ENCODE measurements at regions not wholly inside any gene's neighbourhood (a gene's known extent, or its start where the extent isn't known, plus 50 kb on each side); places are given as distances from the start of the nearest gene placed in this dataset.

GRCh38 chr14:96729889-96730288 lies 67.3 kb upstream of the VRK1 start:
- DNase-seq = no peak

- DNase-seq = no peak
These were observed 66.8 kb upstream of the VRK1 start for GRCh38 chr14:96730386-96730785.

DNA sequence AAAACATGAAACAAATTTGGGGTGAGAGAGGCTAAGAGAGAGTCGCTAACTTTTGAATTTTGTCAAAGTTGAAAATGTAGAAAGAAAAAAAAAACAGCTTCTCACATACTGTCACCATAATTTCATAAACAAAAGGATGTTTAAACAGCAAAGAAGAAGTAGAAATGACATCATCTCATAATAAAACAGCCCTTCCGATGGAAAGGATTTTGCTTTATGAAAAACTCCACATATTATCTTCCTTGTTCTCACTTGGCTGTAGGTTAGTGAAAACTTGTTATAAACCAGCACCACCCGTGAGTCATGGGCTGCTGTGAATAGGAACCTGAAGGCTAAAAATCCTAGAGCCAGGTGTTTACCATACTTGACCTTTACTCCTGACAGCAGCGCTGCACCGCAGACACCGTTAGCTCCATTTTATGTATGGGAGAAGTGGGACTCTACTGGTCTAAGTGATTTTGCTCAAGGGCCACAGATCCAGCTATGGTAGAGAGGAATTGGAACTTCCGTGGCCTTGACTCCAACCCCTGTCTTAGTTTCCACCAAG lies 63.0 kb upstream of the VRK1 start:
- DNase-seq = no peak

GRCh38 chr14:96735526-96735925 lies 61.7 kb upstream of the VRK1 start:
- peak; percentile 46 for DNase-seq

DNA sequence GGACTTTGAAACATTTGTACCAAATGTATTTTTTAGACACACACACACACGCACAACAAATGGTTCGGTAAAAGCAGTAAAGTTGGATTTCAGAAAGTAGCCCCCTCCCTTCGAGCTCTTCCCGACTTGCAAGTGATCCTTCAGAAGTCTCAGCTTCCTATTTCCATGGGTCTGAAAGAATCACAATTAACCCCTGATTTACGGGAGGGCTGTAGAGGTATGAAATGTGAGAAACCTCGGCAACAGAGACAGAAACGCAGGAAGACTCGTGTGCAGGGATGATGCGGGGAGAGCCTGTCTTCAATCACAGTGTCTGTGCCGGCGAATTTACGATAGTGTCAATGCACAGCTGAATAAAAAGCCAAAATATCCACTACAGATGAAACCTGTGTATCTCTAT lies 60.7 kb upstream of the VRK1 start:
- no peak for DNase-seq

DNA sequence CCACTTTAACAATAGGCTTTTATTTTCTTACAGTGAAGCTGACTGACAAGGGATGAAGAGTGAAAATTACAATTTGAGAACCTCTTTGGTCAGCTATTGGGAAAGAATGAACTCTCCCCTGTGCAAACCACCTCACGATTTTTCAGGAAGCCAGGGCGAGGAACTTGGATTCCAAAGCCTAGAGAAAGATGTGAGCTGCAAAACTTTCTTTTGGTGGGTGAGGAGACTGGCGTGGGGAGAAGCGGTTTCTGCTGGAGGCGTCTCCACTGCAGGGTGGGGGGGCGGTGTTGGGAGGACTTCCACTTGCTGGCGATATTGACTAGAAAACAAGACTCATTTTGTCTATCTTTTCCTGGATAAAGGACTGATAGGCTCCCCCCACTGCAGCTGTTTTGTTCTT lies 59.3 kb upstream of the VRK1 start:
- DNase-seq = no peak

DNA sequence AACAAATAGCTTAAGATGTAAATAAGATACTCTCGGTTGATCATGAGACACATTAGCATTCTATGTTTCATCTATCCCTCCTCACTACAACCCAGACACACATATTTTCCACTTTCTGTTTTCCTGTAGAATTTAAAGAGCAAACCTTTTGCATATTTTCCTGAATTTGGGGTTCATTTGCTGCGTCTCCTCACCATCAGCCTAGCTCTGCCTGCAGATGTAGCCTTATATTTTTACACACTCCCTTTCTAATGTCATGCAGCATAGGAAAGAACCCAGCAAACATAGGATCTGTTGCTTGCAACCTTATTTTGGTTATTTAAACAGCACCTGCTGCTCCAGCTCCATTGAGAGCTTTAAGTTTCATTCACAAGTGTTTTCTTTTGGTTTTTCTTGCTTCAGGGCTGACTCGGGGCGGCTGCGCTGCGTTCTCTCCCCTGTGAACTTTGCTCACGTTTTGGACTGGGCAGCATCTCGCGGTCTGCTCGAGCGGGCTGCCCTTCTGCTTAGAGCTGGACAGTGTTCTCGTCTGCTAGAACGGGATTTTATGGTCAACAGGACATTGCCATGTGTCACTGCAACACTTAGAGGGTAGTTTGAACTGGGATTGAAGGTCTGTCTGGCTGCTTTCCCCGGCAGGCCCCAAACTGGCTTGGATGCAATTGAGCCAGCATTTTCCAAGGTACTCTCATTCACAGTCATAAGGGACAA lies 57.8 kb upstream of the VRK1 start:
- DNase-seq = no peak

DNA sequence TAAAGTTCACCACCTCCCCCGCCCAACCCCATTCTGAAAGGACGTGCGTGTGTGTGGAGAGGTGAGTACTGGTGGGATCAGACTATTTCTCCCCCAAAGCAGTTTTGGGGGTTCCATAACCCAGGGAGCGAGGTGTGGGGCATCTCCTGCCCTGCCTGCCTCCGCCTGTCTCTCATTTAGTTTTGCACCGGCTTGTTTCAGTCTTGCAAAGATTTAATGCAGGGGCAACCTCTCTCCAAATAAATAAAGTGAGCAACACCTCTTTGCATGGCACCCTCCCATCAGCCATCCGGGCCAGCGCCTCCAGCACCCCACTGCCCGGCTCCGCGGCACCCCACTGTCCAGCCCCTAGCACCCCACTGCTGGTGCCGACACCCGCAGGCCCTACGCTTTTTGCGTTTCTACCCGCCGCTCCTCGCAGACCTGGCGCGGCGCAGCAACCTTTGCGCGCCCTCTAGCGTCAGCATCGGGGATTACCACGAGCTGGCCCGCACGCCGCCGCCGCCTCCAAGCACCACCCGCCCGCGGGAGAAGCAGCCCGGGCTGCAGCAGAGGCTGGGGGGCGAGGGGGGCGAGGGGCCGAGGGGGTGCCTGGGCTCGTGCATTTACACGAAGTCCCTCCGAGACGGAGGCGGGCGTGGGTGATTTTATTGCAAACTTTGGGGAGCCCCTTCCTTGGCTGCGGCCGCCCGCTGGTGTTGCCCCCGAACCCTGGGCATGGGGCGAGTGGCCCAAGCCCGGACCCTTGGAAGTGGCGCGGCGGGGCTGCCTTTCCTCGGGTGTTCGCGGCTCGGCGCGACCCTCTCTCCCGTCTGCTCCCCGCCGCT lies 55.8 kb upstream of the VRK1 start:
- peak; percentile 11 for DNase-seq

DNA sequence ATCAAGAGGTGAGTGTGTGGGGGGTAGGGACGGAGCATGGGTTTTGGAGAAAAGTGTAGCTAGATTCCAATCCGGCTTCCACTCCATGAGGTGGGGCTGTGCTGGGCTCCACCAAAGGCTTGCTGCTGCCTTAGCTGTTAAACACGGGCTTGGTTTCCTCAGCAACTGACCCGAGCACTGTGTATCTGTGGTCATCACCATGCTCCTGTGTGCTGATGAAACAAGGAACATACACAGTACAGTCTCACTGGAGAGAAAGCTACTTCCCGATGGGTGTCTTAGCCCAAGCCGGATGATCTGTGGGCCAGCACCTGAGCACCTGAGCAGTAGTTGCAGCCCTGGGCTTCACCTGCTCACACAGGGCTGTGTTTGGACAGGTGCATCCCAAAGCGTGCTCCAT lies 52.9 kb upstream of the VRK1 start:
- DNase-seq = no peak

DNA sequence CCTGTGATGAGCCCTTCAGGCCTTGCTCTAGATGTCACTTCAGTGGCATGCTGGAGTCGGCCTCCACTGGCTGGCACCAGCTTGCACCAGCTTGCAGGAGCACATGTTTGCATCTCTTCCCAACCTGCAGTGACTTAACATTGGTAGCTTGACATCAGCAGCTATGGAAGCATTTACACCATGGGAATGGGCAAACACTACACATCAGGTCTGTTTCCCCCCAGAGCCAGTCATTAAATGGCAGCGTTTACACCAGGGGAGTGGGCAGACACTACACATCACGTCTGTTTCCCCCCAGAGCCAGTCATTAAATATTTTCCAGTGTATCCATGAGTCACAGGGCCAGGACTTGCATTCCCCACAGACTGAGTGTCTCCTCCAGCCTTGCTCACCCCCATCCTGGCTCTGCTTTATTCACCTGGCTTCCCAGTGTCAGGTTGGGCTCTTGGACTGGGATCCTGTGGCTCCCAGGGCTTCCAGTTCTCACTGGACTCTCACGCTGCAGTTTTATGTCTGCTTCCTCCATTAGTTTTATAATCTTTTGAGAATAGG lies 51.6 kb upstream of the VRK1 start:
- no peak for DNase-seq

GRCh38 chr14:96746101-96746500 lies 51.1 kb upstream of the VRK1 start:
- no peak for DNase-seq

GRCh38 chr14:96747006-96747405 lies 50.2 kb upstream of the VRK1 start:
- no peak for DNase-seq

Measured in NCI-H2029 treated with DMSO at 0.1 percent for 48 hours (cell line).